IPS DF 6.9 (cell line): ENCODE measurements at regions not wholly inside any gene's neighbourhood (a gene's known extent, or its start where the extent isn't known, plus 50 kb on each side); places are given as distances from the start of the nearest gene placed in this dataset.

Experiments
- DNase-seq: peaks from one replicate; pipeline ENCODE4 v3.0.0-alpha.2; 2013; ENCODE audit warnings: low read depth, low spot score
- H3K27ac ChIP-seq: one replicate; pipeline ENCODE4 v1.5.1; 2013; ENCODE audit warnings: low read length, control low read depth
- H3K27me3 ChIP-seq: 2 replicates; pipeline ENCODE4 v1.6.1; 2013; ENCODE audit warnings: mild to moderate bottlenecking, low read length; ENCODE audit not compliant: control insufficient read depth, insufficient read depth
- H3K36me3 ChIP-seq: 2 replicates; pipeline ENCODE4 v1.6.1; 2013; ENCODE audit warnings: low read length; ENCODE audit not compliant: control insufficient read depth, insufficient read depth
- H3K4me1 ChIP-seq: 2 replicates; pipeline ENCODE4 v1.6.1; 2013; ENCODE audit warnings: low read length; ENCODE audit not compliant: control insufficient read depth, insufficient read depth
- H3K4me3 ChIP-seq: 2 replicates; pipeline ENCODE4 v1.5.1; 2013; ENCODE audit warnings: mild to moderate bottlenecking, low read length
- H3K9me3 ChIP-seq: 2 replicates; pipeline ENCODE4 v1.6.1; 2013; ENCODE audit warnings: low read length, inconsistent platforms; ENCODE audit not compliant: control insufficient read depth, insufficient read depth
- WGBS: extraction: QIAGEN DNeasy Blood & Tissue Kit; methylation state at CpG from one replicate; pipeline ENCODE4 v1.1.7; 2013; ENCODE audit warnings: mixed read lengths, missing lambda C conversion rate; ENCODE audit not compliant: insufficient read length, insufficient coverage; 5-methylcytosine and 5-hydroxymethylcytosine counted together

DNA sequence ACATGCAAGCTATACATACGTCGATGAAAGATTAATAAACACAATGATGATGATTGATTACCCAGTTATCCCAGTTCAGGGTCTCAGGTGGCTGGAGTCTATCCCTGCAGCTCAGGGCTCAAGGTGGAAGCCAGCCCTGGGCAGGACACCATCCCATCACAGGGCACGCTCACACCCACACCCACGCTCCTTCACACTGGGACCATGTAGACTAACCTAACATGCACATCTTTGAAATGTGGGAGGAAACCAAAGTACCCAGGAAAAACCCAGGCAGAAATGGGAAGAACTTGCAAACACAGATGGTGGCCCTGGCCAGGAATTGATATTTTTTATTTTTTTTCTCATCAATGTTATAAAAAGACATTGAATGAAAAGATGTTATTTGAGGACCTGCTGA lies 151.4 kb upstream of the MCTP2 start:
- Histone ChIP-seq H3K36me3 (no peaks in the 10 kb centered on the region), H3K27ac (no peak overlapping the region), H3K4me1 (no peaks in the 10 kb centered on the region), H3K27me3 (no peaks in the 10 kb centered on the region), H3K9me3 (no peaks in the 10 kb centered on the region), H3K4me3 (no peak overlapping the region)
- no CpG with 5 or more reads among the region's 4 CpGs for WGBS
- no peak for DNase-seq

DNA sequence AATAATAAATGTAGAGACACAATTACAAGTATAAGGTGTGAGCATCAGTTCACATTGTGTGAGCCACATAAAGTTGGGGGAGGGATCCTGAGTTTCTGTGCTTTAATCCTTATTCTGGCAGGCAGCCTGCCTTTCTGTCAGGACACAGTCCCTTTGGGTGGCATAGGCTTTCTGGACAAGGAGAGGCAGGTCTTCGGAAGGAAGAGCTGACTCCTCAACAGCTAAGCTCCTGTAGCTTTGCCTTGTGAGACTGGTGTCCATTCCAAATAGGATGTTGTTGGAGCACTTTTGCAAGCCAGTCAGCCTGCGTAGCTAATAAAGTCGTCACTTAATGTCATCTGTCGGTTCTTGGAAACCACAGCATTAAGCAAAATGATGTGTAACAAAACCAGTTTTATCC lies 151.9 kb upstream of the MCTP2 start:
- no peak overlapping the region for H3K4me3 ChIP-seq
- no peaks in the 10 kb centered on the region for H3K9me3 ChIP-seq
- no peaks in the 10 kb centered on the region for H3K27me3 ChIP-seq
- WGBS, result no CpG with 5 or more reads among the region's 4 CpGs
- no peaks in the 10 kb centered on the region for H3K36me3 ChIP-seq
- no peak for DNase-seq
- H3K4me1 ChIP-seq, result no peaks in the 10 kb centered on the region
- no peak overlapping the region for H3K27ac ChIP-seq

DNA sequence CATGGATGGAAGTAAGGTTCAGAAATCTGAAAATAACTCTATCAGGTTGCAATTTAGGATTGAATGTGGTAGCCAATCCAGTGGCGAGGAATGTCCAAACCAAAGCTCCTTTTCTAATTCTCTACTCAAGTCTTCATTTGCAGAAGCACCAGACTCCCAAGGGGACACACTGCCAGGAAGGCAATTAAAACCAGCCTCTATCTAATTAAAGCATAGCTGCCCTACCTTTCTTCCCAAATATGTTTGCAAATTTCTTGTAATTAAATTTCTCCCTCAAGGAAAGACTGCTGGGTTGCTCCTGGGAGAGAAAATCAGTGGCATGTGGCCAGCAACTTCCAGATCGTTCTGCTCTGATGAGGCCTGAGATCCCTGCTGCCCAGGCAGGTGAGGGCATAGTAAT lies 153.4 kb upstream of the MCTP2 start:
- H3K27me3 ChIP-seq, result no peaks in the 10 kb centered on the region
- no CpG with 5 or more reads among the region's 2 CpGs for WGBS
- no peaks in the 10 kb centered on the region for H3K36me3 ChIP-seq

DNA sequence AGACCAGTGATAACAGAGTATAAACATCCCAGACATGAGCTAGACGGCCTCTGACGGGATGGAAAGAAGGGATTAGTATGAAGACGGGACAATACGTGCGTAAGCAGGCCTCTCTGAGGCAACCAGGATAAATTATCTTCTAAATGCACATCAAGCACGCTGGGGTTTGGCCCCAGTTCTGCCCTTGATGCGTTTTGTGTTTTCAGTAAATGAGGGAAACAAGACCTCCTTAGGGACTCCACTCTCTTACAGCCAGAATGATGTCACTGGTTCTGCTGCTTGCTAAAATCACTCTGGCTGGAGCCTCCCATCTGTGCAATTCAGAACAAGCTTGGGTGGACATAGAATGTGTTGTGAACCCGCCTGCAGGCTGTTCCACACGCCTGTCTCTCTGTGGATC lies 156.0 kb upstream of the MCTP2 start:
- no peak for DNase-seq
- no peak overlapping the region for H3K27ac ChIP-seq
- no peaks in the 10 kb centered on the region for H3K27me3 ChIP-seq
- no peak overlapping the region for H3K4me3 ChIP-seq
- no CpG with 5 or more reads among the region's 9 CpGs for WGBS
- H3K36me3 ChIP-seq, result no peaks in the 10 kb centered on the region
- no peaks in the 10 kb centered on the region for H3K9me3 ChIP-seq
- H3K4me1 ChIP-seq, result no peaks in the 10 kb centered on the region

More for the DNA sequence above, 153.4 kb upstream of the MCTP2 start:
- Histone ChIP-seq H3K4me1 (no peaks in the 10 kb centered on the region), H3K27ac (no peak overlapping the region), H3K9me3 (no peaks in the 10 kb centered on the region), H3K4me3 (no peak overlapping the region)
- no peak for DNase-seq

DNA sequence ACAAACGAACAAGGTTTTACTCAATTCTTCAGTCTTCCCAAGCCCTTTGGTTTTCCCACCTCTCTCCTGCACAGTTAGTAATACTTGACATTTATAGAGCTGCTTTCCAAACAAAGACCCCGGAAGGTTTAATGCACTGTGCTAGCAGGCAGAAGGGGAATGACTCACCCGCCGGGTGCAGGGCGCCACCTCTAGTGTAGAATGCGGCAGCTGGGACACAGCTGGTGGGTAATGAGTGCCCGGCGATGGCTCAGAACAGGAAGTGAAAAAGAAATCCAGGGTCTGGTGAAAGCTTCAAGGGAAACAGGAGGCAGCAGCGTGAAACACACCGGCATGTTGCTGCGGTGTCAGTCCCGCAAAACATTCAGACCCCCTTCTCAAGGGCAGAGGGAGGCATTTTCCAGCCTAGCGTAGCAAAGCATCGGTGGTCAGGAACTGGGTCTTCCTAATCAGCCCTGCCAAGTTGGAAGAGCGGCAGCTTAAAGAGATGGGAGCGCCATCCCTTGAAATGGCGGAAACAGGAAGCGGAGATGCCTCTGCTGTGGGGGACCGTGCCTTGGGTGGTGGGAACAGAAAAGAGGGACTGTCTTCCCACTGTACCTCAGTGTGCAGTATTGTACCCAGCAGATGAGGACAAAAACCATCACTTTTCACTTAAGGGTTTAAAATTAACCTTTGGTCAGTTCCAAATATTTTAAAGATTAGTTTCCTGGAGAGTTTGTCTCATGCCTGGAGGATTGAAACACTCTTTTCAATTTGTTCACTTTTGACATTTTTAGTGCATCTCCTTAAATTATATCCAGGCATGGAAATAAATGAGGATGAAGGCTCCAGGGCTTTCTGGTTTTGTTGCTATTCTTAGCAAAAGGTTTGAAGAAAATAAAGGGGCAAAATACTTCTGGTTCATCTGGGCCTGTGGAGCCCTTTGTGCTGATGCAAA lies 160.7 kb upstream of the MCTP2 start:
- H3K4me1 ChIP-seq, result no peaks in the 10 kb centered on the region
- no peaks in the 10 kb centered on the region for H3K36me3 ChIP-seq
- no peaks in the 10 kb centered on the region for H3K9me3 ChIP-seq
- no peak overlapping the region for H3K27ac ChIP-seq
- no peak overlapping the region for H3K4me3 ChIP-seq
- WGBS, result no CpG with 5 or more reads among the region's 19 CpGs
- no peak for DNase-seq
- H3K27me3 ChIP-seq, result no peaks in the 10 kb centered on the region

DNA sequence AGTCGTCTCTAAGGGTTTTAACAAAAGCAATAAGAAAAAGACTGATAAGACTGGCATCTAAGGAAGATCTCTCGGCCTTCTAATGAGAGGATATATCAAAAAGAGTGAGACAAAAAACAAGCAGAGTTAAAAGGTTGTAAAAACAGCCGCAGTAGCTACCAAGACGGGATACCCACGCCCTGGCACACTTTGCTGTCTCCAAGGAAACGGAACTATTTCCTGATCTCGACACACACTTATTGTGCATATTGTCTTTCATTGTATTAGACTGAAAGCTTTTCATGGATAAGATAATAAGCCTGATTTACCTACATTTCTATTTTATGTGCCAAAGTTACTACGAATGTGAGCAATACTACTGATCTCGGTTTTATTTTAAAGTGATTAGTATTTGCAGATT lies 161.5 kb upstream of the MCTP2 start:
- no peaks in the 10 kb centered on the region for H3K27me3 ChIP-seq
- no peak overlapping the region for H3K4me3 ChIP-seq
- no peaks in the 10 kb centered on the region for H3K4me1 ChIP-seq
- WGBS, result no CpG with 5 or more reads among the region's 9 CpGs
- H3K9me3 ChIP-seq, result no peaks in the 10 kb centered on the region
- no peaks in the 10 kb centered on the region for H3K36me3 ChIP-seq
- no peak overlapping the region for H3K27ac ChIP-seq
- DNase-seq, result no peak

DNA sequence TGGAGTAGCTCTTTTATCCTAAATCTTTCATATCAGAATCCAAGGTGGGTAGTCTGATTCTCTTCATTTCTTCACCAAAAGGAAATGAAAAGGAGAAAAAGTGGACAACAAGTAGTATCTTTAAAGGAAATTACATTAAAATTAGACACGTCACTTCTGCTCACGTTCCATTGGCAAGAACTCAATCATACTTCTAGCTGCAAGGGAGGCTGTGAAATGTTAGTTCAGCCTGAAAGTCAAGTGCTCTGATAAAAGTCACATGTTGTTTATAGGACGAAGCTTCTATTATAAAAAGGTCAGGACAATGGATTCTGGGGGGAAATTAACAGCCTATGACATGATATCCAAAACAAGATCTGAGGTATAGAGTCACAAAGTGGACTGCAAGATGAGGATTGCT lies 164.6 kb upstream of the MCTP2 start:
- H3K4me1 ChIP-seq, result no peaks in the 10 kb centered on the region
- no peak overlapping the region for H3K27ac ChIP-seq
- no peak overlapping the region for H3K4me3 ChIP-seq
- no CpG with 5 or more reads among the region's 3 CpGs for WGBS
- no peak for DNase-seq
- H3K27me3 ChIP-seq, result no peaks in the 10 kb centered on the region
- no peaks in the 10 kb centered on the region for H3K9me3 ChIP-seq
- no peaks in the 10 kb centered on the region for H3K36me3 ChIP-seq

DNA sequence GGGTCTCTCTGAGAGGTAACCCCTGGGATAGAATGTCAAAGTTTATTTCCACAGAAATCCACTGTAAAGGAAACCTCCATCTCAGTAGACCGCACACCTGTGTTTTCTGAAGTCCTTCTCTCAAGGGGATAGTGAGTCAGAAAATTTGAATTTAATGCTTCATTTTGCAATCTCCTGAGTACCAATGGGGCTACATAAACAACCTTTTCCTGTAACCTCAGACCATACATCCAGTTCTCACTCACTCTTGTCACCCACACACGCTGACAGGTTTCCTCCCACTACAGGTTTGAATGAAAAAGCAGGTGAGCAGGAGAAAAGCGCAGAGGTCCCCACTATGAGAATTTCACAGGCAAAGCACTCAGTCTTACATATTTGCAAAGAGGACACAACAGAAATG lies 165.3 kb upstream of the MCTP2 start:
- Histone ChIP-seq H3K4me1 (no peaks in the 10 kb centered on the region), H3K4me3 (no peak overlapping the region), H3K27me3 (no peaks in the 10 kb centered on the region), H3K36me3 (no peaks in the 10 kb centered on the region), H3K27ac (no peak overlapping the region), H3K9me3 (no peaks in the 10 kb centered on the region)
- no peak for DNase-seq
- WGBS, result no CpG with 5 or more reads among the region's 3 CpGs

DNA sequence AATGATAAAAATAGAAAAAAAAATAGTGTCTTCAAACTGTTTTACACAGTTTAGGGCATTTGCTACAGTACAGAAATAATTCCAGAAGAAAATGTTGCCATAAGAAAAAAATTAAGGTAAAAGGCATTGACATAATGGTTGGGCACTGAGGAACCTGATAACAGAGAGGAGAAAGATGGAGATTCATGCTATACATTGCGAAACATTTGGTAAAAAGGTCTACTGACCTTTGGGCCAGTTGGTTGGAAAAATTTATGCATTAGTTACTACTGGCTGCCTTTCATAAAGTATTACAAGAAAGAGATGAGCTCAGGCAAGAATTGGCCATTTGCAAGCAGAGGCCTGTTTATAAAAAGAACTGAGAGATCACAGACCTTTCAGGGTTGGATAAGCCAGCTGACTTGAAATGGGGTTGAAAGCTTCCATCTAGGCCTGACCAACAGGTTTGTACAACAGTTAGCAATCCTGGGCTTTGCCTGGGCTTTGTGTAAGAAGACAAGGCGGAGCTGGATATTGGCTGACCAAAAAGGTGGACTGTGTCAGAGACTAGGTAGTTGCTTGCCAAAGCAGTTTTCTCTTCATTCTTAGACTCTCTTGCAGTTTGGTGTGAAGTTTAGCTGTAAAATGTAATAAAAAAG lies 166.6 kb upstream of the MCTP2 start:
- Histone ChIP-seq H3K27ac (no peak overlapping the region), H3K4me3 (no peak overlapping the region), H3K9me3 (no peaks in the 10 kb centered on the region), H3K4me1 (no peaks in the 10 kb centered on the region), H3K27me3 (no peaks in the 10 kb centered on the region), H3K36me3 (no peaks in the 10 kb centered on the region)
- DNase-seq, result no peak
- no CpG with 5 or more reads among the region's 2 CpGs for WGBS

DNA sequence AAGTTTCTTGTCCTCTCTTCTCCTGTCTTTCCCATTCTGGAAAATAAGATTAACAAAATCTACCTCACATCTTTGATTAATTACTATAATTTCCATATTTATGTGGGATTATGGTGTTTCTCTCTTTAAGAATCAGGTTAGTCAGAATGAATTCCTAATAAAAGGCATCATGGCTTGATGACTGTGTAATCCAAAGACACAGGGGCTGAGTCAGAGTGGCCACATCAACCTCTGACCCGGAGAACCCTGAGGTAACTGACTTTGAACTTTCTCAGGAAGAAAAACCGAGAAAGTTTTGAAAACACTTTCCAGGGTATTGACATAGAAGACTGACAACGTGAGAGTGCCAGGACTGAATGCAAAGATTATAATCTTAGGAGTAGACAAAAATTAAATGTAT lies 170.3 kb upstream of the MCTP2 start:
- no peaks in the 10 kb centered on the region for H3K36me3 ChIP-seq
- H3K27ac ChIP-seq, result no peak overlapping the region
- no peak for DNase-seq
- H3K9me3 ChIP-seq, result no peaks in the 10 kb centered on the region
- WGBS, result no CpG with 5 or more reads among the region's 3 CpGs
- H3K27me3 ChIP-seq, result no peaks in the 10 kb centered on the region
- H3K4me3 ChIP-seq, result no peak overlapping the region
- H3K4me1 ChIP-seq, result no peaks in the 10 kb centered on the region
